Hematopoietic multipotent progenitor cell (in vitro differentiated cells): ENCODE measurements at regions not wholly inside any gene's neighbourhood (a gene's known extent, or its start where the extent isn't known, plus 50 kb on each side); places are given as distances from the start of the nearest gene placed in this dataset.

Source experiments
- DNase-seq, 3 donors: peaks; one replicate each; pipeline ENCODE4 v3.0.0-alpha.2; 2011 to 2015; ENCODE audit warnings: low read depth in 2 of 3, low spot score in 2 of 3

DNA sequence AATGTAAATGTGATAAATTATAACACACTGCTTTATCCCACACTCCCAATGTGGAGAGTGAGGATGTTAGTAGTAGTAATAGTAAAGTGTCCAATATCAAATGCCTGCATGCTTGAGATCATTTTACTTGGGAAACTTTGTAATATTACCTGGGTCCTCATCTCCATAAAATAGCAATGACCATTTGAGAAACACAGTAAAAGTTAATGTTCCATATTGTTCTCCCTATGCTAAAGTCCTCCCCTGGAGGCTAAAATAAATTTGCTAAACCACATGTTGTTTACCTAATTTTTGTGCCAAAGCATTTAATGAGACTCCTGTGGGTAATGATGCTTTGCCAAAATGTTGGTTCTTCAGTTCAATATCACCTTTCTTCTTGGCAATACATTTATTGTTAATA is 291.2 kb downstream of the CDH10 start:
- DNase-seq: no peak

DNA sequence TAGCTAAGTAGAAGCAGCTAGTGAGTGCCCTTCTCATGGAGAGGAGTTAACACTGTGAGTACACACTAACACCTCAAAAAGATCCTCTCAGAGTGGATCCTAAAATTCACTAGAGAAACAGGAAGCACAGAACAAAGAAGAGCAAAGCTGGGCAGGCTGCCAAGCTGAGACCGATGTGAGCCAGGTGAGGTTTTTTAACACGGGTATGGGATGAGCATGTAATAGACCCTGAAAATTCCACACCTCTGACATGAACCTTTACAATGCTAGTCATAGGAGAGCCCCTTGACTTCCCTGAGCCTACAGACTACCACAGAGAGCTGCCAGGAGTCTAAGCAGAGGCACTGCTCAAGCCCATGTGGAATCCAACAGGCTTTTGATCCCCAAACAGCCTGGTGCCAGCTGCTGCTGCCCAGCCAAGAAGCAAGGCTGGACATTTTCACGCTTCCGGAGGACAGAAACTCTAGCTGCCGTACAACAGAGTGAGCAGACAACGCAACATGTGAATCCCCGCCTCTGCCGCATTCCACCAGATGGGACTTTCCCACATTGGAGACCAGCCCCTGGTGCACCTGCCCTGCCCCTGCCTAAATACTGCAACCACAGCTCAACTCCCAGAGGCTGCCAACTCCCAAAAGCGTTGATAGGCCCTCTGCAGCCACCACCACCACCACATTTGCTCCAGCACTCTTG is 280.8 kb downstream of the CDH10 start:
- no peak for DNase-seq

DNA sequence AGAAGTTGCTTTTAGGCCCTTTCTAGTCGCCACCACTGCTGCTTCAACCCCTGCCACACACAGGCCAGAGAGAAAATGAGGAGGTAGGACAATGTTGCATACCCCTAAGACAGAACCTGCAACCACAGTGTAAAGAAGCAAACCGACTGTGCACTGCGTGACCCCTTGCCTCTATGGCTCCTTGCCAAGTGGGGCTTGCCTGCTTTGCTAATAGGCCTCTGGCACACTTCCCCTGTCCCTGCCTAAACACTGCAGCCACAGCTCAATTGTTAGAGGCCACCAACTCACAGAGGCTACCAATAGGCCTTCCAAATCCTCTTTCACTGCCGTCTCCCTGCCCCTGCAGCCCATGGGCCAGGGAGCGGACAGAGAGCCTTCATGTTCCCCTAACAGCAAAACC is 280.1 kb downstream of the CDH10 start:
- DNase-seq: no peak

DNA sequence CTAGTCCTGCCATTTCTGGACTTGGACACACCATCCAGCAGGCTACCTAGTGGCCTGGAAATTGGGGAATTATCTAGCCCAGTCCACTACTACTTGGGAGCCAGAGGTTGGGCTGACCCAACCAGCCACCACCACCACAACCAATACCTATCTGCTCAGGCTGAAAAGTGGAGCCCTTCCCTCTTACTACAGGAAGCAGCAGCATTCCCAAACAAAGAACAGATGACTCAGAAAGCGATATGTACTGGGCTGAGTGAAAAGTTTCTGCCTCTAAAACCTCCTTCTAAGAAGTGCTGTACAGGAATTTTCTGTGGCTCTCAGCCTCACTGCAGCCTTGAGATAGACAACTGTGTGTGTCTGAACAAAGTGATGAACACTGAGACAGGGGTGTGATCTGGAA is 279.4 kb downstream of the CDH10 start:
- DNase-seq: no peak

DNA sequence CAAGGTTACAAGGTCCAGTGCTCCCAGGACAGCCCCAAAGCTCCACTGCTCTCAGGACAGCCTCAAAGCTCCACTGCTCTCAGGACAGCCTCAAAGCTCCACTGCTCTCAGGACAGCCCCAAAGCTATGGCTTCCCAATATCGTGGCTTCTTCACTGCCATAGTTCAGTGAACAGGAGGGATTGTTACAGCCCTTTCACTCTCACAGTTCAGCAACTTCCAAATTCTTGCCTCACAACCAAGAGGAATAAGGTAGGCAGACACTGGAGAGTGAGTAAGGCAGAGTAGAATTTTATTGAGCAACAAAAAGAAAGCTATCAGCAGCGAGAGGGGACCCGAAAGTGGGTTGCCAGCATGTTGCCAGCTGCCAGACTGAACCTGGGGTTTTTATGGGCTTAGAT is 277.6 kb downstream of the CDH10 start:
- no peak for DNase-seq

DNA sequence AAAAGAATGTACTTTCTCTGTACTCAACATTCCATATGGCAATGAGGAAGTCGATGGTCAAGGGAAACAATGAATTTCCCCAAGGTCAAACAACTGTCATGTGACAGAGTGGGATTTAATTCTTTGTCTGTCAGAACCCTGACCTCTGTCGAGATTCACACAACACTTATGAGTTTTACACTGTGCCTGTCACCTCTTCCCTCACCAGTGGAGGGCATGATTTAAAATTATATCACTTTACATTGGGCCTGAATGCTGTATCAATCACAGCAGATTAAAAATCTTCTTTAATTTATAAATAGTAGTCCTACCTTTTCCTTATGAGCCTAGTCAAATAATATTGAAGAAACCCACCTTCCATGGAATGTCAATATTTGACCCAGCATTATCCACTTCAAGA is 276.7 kb downstream of the CDH10 start:
- DNase-seq: no peak

DNA sequence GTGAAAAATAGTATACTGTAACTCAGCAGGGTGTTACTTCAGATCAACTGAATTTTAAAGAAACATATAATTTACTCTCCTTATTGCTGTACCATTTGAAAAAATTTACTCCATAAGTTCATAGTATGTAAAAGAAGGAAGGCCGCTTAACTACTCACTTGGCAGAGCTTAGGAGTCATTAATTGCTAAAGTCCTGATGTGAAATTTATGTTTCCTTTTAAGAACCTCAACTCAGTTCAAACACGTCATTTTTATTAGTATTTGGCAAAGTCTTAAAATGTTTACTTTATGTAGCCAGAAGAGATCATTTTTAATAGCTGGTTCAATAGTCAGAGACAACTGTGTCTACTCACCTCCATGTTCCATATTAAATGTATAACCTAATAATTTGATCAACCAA is 268.6 kb downstream of the CDH10 start:
- no peak for DNase-seq

DNA sequence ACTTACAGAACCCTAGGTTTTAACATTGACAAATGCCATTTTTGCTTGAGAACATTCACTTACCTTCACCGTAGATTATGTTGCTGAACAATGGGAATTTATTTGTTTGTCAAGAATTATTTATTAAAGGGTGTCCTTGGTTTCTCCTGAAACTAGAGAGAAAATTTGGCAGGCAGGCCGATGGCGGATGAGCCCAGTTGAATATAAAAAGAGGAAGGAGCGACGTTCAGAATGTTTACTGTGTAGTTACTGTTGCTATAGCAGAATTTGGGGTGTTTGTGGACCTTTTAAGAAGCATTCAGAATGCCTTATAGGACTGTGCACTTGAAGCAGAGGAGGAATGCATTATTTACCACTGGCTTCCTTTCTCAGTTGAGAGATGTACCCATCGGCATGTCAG is 268.2 kb downstream of the CDH10 start:
- no peak for DNase-seq

DNA sequence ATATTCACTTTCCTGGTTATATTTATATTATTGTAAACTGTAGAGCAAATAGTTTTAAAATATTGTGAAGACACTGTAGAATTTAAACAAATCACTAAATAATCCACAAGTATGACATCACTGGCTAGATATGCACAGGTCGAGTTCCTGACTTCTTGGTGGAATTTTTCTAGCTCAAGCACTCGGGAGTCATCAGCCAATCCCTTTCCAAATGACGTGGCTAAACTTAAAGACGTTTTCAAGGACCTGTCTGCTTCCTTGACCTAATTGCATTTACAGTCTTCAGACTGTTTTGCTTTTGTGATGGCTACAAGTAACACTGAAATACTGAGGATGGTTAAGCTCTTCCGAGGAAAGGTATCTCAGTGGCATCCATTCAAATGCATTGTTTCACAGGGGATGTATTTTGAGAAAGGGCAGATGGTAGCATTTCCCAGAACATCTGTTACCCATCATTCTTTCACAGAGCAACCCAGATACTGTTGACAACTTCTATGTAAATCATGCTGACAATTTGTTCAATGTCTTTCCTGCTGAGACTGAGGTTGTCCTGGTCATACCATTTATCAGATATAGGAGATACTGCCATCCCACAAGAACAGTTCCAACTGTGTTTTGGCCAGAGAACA is 262.8 kb downstream of the CDH10 start:
- no peak for DNase-seq

DNA sequence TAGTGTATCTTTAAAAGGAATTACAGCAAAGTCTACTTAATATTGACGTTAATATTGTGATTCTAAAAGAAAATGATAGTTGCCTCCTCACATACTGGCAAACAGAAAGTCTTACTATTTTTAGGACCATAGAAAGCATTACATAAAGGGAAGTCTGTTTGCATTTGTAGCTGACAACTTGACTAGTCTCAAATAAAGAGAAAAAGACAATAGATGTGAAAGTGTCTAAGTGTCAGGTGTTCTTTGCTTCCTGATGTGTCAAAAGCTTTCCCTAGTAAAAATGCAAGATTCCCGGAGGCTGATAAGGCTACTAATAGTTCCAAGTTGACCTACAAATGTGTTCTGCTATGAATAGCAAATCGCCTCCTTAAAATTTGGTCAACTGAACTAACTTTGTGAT is 259.7 kb downstream of the CDH10 start:
- DNase-seq: no peak

DNA sequence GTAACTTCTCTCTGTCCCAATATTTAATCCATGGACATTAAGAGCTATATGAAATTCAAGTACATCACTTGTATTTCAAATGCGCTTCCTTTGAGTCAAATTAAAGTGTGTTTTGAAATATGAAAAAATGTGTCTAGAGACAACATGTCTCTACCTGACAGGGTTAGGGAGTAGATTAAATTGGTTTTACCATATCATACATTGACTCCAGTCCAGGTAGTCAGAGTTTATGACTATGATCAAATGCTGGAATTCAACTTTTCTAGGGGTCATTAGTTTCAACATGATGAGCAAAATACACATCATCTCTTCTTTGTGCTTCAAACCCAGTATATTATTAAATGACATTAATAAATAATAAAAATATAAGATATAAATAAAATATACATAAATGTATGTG is 259.2 kb downstream of the CDH10 start:
- DNase-seq: no peak

DNA sequence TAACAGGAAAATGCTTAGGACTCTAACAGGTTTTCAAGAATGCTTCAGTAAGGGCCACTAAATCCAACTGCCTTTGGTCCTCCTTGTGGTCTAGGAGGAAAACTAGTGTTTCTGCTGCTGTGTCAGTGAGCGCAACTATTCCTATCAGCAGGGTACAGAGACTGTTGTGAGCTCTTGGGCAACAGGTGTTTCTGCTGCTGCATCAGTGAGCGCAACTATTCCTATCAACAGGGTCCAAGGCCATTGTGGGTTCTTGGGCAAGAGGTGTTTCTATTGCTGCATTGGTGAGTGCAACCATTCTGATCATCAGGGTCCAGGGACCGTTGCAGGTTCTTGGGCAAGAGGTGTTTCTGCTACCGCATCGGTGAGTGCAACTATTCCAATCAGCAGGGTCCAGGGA is 256.3 kb downstream of the CDH10 start:
- DNase-seq: no peak

DNA sequence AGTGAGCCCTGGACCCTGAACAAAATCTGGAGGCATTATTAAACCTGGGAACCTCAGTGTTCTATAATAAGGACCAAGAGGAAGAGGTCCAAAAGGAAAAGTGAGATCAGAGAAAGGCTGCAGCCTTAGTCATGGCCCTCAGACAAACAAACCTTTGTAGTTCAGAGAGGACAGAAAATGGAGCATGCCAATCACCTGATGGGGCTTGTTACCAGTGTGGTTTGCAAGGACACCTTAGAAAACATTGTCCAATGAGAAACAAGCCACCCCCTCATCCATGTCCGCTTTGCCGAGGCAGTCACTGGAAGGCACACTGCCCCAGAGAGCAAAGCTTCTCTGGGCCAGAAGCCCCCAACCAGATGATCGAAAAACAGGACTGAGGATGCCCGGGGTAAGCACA is 254.8 kb downstream of the CDH10 start:
- DNase-seq: no peak

DNA sequence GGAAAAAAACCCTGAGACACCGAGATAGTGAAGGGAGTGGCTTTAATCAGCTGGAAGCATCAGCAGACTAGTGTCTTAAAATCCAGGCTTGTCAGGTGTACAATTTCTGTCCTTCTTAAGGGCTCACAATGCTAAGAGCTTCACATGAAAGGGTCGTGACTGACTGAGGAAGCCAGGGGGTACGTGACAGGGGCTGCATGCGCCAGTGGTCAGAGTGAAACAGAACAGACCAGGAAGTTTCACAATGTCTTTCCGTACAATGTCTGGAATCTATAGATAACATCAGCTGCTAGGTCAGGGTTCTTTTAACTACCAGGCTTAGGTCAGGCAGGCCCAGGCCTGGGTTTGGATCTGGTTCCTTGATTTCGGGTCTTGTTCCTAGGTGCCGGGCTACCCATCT is 253.0 kb downstream of the CDH10 start:
- no peak for DNase-seq

DNA sequence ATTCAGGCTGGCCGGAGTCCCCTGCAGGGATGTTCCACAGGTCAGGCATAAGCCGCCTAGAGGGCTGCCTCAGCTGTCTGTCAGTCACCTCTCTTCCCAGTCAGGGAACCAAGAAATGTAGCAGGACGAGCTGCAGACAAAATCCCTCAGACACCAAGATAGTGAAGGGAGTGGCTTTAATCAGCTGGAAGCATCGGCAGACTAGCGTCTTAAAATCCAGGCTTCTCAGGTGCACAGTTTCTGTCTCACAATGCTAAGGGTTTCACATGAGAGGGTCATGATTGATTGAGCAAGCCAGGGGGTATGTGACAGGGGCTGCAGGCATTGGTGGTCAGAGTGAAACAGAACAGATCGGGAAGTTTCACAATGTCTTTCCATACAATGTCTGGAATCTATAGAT is 247.2 kb downstream of the CDH10 start:
- DNase-seq: no peak

DNA sequence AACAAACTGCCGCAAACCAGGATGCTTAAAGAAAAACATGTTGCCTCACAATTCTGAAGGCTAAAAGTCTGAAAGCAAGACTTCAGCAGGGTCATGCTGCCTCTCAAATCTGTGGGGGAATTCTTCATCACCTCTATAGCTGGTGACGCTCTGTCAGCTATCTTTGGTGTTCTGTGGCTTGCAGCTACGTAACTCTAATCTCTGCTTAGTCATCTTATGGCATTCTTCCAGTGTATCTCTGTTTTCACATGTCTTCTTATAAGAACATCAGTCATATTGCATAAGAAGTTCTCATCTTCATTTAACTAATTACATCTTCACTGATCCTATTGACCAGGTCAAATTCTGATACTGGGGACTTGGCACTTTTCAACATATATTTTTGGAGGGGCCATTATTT is 243.0 kb downstream of the CDH10 start:
- no peak for DNase-seq

DNA sequence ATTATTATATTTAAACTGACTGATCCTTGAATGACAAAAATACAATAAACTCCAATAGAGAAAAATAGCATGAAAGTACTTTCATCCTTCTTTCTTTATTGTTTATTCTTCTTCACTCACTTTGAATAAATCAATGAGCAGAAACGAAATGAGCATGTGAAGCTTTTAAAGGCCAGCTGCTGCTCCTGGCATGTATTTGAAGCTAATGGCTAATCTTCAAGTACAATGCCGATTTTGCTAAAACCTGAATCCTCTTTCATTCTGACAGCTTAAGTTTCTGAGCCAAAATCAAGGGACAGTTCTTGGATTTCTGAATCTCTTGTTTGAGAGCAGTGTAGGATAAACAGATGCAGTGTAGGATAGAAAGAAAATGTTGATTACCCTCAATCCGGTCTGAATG is 237.3 kb downstream of the CDH10 start:
- no peak for DNase-seq

DNA sequence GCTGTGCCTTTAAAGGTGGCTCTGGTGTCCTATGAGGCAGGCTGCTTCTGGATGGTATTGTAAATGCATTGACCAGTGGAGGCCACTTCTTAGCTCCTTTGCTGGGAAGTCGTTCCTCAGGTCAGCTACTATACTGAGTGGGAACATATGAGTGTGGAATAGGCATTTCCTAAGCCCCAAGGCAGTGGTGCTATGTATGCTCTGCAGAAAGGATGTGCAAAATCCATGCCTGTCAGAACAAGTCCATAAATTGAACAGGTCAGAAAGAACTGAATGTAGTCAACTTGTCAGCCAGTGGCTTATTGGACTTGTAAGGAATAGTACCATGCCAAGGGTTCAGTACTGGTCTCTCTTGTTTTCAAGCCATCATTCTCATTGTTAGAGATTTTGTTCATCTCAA is 216.4 kb downstream of the CDH10 start:
- DNase-seq: no peak

DNA sequence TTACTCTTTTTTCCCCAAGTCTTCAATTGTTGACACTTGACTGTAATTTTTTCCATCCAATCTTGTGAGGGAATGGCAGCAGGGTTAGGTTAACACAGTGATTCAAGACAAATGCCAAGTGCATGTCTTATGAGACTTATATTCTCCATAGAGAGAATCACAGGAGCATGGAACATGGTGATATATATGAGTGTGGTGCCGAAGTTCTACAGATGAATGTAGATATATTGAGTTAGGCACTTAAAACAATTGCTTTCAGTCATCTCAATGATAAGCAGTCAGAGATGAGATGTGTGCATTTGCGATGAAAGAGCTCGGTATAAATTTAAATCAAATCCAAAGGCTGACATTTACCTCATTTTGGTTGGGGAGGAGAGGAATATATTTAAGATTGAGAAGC is 211.2 kb downstream of the CDH10 start:
- no peak for DNase-seq
